HCT116 (cell line): ENCODE measurements at regions not wholly inside any gene's neighbourhood (a gene's known extent, or its start where the extent isn't known, plus 50 kb on each side); places are given as distances from the start of the nearest gene placed in this dataset.

Experiments used
- CTCF ChIP-seq, 3 experiments: fragments of 200-600 bp in 1 of 3; sonication (generic) in 1 of 3; IDR thresholded peaks in 2 of 3; conservative IDR thresholded peaks in 1 of 3; 2 replicates each; pipeline ENCODE4 v1.5.1; 2012 to 2017; ENCODE audit warnings: low read depth in 2 of 3, low read length in 2 of 3, antibody characterized with exemption in 1 of 3, borderline replicate concordance in 1 of 3, control low read depth in 1 of 3, mild to moderate bottlenecking in 1 of 3, mixed read lengths in 1 of 3, mixed run types in 1 of 3, moderate library complexity in 1 of 3; ENCODE audit not compliant: insufficient read depth in 1 of 3
- EZH2 ChIP-seq: fragments of 200-600 bp; sonication (generic); IDR thresholded peaks from 2 replicates; pipeline ENCODE4 v1.6.1; 2017; ENCODE audit warnings: antibody characterized with exemption, mixed run types
- EZH2phosphoT487 ChIP-seq: fragments of 200-600 bp; IDR thresholded peaks from 2 replicates; pipeline ENCODE4 v1.6.1; 2018; ENCODE audit warnings: antibody characterized with exemption, borderline replicate concordance
- POLR2A ChIP-seq: IDR thresholded peaks from 2 replicates; pipeline ENCODE4 v1.7.0; 2011; ENCODE audit warnings: borderline replicate concordance; ENCODE audit not compliant: insufficient read depth, insufficient read length; ENCODE audit errors: extremely low read depth
- POLR2AphosphoS5 ChIP-seq: IDR thresholded peaks from 2 replicates; pipeline ENCODE4 v1.6.1; 2011; ENCODE audit warnings: mild to moderate bottlenecking, low read depth, low read length, moderate library complexity
- TF ChIP-seq, protein P1 (sequence below): IDR thresholded peaks from 2 replicates; pipeline ENCODE4 v1.6.1; 2012

DNA sequence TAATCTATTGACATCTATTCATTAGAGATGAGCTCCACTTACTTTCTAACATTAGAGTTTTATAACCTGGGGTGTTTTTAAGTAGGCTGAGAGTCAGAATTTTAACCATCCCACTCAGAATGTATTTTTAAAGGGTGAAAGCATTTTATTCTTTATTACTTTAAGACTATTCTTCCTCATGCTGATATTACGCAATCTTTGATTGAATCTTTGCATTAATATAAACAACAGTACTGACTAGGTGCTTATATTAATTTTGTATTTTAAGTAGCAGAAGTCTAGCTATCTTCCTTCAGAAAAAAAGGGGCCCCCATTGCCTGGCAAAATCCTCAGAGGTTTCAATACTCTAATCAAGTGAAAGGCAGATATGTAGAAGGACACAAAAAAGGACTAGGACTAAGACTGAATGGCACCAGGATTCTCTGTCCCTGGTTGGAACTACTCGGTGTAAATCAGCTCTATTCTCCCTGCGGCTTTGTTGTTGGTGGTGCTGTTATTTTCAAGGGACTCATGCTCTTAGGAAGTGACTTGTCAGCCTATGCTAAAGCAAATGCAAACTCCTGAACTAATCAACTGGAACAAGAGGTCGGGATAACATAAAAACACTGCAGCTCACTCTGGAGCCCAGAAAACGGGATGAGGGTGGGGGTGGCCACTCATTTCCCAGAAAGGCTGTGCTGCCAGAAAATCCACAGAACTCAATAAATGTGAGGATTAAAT is 1324.4 kb downstream of the GRIK2 start:
- no peak for TF ChIP-seq EZH2phosphoT487
- no peak for TF ChIP-seq EZH2
- TF ChIP-seq POLR2A, result no peak
- TF ChIP-seq, protein P1, sequence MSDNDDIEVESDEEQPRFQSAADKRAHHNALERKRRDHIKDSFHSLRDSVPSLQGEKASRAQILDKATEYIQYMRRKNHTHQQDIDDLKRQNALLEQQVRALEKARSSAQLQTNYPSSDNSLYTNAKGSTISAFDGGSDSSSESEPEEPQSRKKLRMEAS, result no peak
- no peak for TF ChIP-seq CTCF (IDR thresholded peaks at IDR 0.05 in 2 of 3, conservative IDR thresholded peaks at IDR 0.05 in 1 of 3; ENCODE audit: borderline replicate concordance in 1 of 3, insufficient read depth in 1 of 3, low read depth in 2 of 3, low read length in 2 of 3)
- no peak for TF ChIP-seq POLR2AphosphoS5
